Tibial artery (tissue), 4 donors: ENCODE measurements at regions not wholly inside any gene's neighbourhood (a gene's known extent, or its start where the extent isn't known, plus 50 kb on each side); places are given as distances from the start of the nearest gene placed in this dataset.

Experiments used
- DNase-seq, 2 donors: peaks; one replicate each; pipeline ENCODE4 v3.0.0-alpha.2; 2019
- H3K27ac ChIP-seq, 2 donors: fragments of 200-600 bp; sonication (generic) in 1 of 2; 1 replicate in 1 of 2; 2 replicates in 1 of 2; pipeline ENCODE4 v1.5.1; 2018 to 2019; ENCODE audit warnings: mild to moderate bottlenecking in 1 of 2
- H3K27me3 ChIP-seq, 2 donors: fragments of 200-600 bp; sonication (generic) in 1 of 2; one replicate each; pipeline versions ENCODE4 v1.5.1 to v1.6.0; 2016 to 2019
- H3K36me3 ChIP-seq, 3 donors: fragments of 200-600 bp; sonication (generic) in 2 of 3; one replicate each; pipeline ENCODE4 v1.5.1; 2016 to 2019; ENCODE audit warnings: mild to moderate bottlenecking in 2 of 3
- H3K4me1 ChIP-seq, 4 donors: fragments of 200-600 bp; sonication (generic) in 2 of 4; 1 replicate in 3 of 4; 2 replicates in 1 of 4; pipeline ENCODE4 v1.5.1; 2016 to 2019
- H3K4me3 ChIP-seq, 2 donors: fragments of 200-600 bp; sonication (generic) in 1 of 2; 1 replicate in 1 of 2; 2 replicates in 1 of 2; pipeline ENCODE4 v1.5.1; 2018 to 2019; ENCODE audit warnings: mild to moderate bottlenecking in 2 of 2
- H3K9me3 ChIP-seq, 3 donors: fragments of 200-600 bp; sonication (generic) in 1 of 3; one replicate each; pipeline ENCODE4 v1.5.1; 2016 to 2019
- intact Hi-C: fragments of 100-400 bp; cut with DNase I; formaldehyde crosslinking; loops from one replicate; pipeline ENCODE4 v1.15.0; 2023; ENCODE audit warnings: low total_unique reads
- TF ChIP-seq, protein P1 (sequence below), 2 experiments: fragments of 200-600 bp in 1 of 2; fragments of 450-650 bp in 1 of 2; IDR thresholded peaks; one replicate each; pipeline ENCODE4 v1.5.1; 2017 to 2019; ENCODE audit warnings: antibody characterized with exemption in 2 of 2, mild to moderate bottlenecking in 1 of 2, moderate library complexity in 1 of 2

- Histone ChIP-seq H3K9me3 (no peaks in the 10 kb centered on the region), H3K27ac (no peak overlapping the region), H3K27me3 (peaks cover 0 to 44% of the 10 kb centered on the region in 2 donors), H3K4me3 (no peak overlapping the region), H3K4me1 (no peaks in the 10 kb centered on the region), H3K36me3 (no peaks in the 10 kb centered on the region)
- intact Hi-C loops, result no loop called here
- no peak for DNase-seq
- TF ChIP-seq, protein P1, sequence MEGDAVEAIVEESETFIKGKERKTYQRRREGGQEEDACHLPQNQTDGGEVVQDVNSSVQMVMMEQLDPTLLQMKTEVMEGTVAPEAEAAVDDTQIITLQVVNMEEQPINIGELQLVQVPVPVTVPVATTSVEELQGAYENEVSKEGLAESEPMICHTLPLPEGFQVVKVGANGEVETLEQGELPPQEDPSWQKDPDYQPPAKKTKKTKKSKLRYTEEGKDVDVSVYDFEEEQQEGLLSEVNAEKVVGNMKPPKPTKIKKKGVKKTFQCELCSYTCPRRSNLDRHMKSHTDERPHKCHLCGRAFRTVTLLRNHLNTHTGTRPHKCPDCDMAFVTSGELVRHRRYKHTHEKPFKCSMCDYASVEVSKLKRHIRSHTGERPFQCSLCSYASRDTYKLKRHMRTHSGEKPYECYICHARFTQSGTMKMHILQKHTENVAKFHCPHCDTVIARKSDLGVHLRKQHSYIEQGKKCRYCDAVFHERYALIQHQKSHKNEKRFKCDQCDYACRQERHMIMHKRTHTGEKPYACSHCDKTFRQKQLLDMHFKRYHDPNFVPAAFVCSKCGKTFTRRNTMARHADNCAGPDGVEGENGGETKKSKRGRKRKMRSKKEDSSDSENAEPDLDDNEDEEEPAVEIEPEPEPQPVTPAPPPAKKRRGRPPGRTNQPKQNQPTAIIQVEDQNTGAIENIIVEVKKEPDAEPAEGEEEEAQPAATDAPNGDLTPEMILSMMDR (IDR thresholded peaks at IDR 0.05), result no peak
Observed at GRCh38 chr22:48551061-48551460, 1276.6 kb downstream of the BRD1 start.

- Histone ChIP-seq H3K4me3 (no peak overlapping the region), H3K9me3 (no peaks in the 10 kb centered on the region), H3K27ac (no peak overlapping the region), H3K36me3 (no peaks in the 10 kb centered on the region), H3K4me1 (no peaks in the 10 kb centered on the region), H3K27me3 (peaks cover 0 to 45% of the 10 kb centered on the region in 2 donors)
- TF ChIP-seq, protein P1 (IDR thresholded peaks at IDR 0.05), result no peak
- DNase-seq, result no peak
- intact Hi-C loops, result no loop called here
Observed at GRCh38 chr22:48548391-48548790, 1279.3 kb downstream of the BRD1 start.

GRCh38 chr22:48547971-48548370 is 1279.7 kb downstream of the BRD1 start:
- no peak overlapping the region for H3K4me3 ChIP-seq
- intact Hi-C loops, result no loop called here
- H3K27me3 ChIP-seq, result peaks cover 0 to 42% of the 10 kb centered on the region in 2 donors
- DNase-seq, result no peak
- H3K4me1 ChIP-seq, result no peaks in the 10 kb centered on the region
- TF ChIP-seq, protein P1 (IDR thresholded peaks at IDR 0.05), result no peak
- H3K36me3 ChIP-seq, result no peaks in the 10 kb centered on the region
- H3K9me3 ChIP-seq, result no peaks in the 10 kb centered on the region
- H3K27ac ChIP-seq, result no peak overlapping the region

- Histone ChIP-seq H3K27ac (no peak overlapping the region), H3K4me1 (no peaks in the 10 kb centered on the region), H3K27me3 (peaks cover 0 to 31% of the 10 kb centered on the region in 2 donors), H3K4me3 (no peak overlapping the region), H3K9me3 (no peaks in the 10 kb centered on the region), H3K36me3 (no peaks in the 10 kb centered on the region)
- intact Hi-C loops, result no loop called here
- TF ChIP-seq, protein P1 (IDR thresholded peaks at IDR 0.05), result no peak
- DNase-seq, result no peak
Observed at GRCh38 chr22:48546653-48547424, 1280.8 kb downstream of the BRD1 start.

DNA sequence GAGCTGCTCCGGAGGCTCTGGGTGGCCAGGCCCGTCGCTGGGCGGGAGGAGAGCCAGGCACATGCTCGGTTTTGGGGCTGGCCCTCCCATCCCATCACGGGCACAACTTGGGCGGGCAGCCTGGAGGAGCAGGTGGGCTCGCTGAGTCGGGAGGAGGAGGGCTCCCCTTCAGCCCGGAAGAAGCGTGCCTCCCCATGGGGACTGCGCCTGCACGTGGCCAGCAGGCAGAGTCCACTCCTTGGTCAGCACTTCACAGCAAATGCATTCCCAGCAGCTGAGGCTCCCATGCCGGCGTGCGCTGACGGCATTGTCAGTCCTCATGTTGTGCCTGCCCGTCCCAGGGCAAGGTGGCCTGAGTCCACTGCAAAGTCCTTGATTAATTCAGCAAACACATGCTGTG is 1281.7 kb downstream of the BRD1 start:
- Histone ChIP-seq H3K36me3 (no peaks in the 10 kb centered on the region), H3K27ac (no peak overlapping the region), H3K4me3 (no peak overlapping the region), H3K27me3 (peaks cover 0 to 34% of the 10 kb centered on the region in 2 donors), H3K4me1 (no peaks in the 10 kb centered on the region), H3K9me3 (no peaks in the 10 kb centered on the region)
- intact Hi-C loops, result no loop called here
- TF ChIP-seq, protein P1 (IDR thresholded peaks at IDR 0.05), result no peak
- no peak for DNase-seq
